PFSK-1 (cell line): ENCODE measurements at regions not wholly inside any gene's neighbourhood (a gene's known extent, or its start where the extent isn't known, plus 50 kb on each side); places are given as distances from the start of the nearest gene placed in this dataset.

Experiments used
- FOXP2 ChIP-seq: optimal IDR thresholded peaks from 2 replicates; pipeline ENCODE3; 2011; ENCODE audit warnings: borderline replicate concordance, control low read depth, inconsistent platforms; ENCODE audit not compliant: insufficient read depth; ENCODE audit errors: extremely low read length, extremely low read depth
- POLR2AphosphoS5 ChIP-seq: IDR thresholded peaks from 2 replicates; pipeline ENCODE4 v1.6.1; 2012; ENCODE audit warnings: low read depth, mild to moderate bottlenecking, control low read depth, low read length, moderate library complexity
- SIN3A ChIP-seq: IDR thresholded peaks from 2 replicates; pipeline ENCODE4 v1.6.1; 2012; ENCODE audit warnings: mild to moderate bottlenecking, low read length, moderate library complexity, borderline replicate concordance; ENCODE audit not compliant: insufficient read depth
- TAF1 ChIP-seq: IDR thresholded peaks from 2 replicates; pipeline ENCODE4 v1.6.1; 2012; ENCODE audit warnings: low read length, control low read depth, borderline replicate concordance; ENCODE audit not compliant: insufficient read depth
- TF ChIP-seq, protein P1 (sequence below), 2 experiments: IDR thresholded peaks; 2 replicates each; pipeline versions ENCODE4 v1.6.1 to v1.8.0; 2011 to 2012; ENCODE audit warnings: low read depth in 2 of 2, low read length in 2 of 2, control low read depth in 1 of 2, inconsistent platforms in 1 of 2, mild to moderate bottlenecking in 1 of 2, moderate library complexity in 1 of 2; ENCODE audit not compliant: insufficient read depth in 1 of 2

DNA sequence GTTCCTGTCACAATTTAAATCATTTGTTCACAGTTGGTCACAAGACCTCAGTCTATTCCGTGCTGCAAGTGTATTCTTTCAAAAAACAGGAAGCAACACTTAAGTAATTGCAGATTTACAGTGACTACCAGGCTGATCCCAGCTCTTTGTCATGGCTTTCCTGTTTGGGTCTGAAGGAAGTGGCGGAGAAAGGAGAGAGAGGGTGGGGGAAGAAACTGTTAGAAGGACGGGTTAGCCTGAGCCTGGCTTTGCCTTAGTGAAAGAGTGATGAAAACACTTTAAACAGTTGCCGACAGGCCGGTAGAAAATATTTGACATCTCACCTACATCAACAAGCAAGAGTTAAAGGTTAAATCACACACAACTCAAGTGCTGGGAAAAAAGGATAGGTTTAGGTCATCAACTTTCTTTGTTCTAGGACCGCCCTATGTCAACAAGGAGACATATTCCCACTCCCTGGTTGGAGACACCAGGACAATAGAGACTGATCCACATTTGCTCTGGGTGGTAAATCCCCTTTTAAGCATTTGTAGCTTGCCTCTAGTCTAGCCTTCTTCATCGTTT is 102.2 kb upstream of the DAB2 start:
- TF ChIP-seq, protein P1, sequence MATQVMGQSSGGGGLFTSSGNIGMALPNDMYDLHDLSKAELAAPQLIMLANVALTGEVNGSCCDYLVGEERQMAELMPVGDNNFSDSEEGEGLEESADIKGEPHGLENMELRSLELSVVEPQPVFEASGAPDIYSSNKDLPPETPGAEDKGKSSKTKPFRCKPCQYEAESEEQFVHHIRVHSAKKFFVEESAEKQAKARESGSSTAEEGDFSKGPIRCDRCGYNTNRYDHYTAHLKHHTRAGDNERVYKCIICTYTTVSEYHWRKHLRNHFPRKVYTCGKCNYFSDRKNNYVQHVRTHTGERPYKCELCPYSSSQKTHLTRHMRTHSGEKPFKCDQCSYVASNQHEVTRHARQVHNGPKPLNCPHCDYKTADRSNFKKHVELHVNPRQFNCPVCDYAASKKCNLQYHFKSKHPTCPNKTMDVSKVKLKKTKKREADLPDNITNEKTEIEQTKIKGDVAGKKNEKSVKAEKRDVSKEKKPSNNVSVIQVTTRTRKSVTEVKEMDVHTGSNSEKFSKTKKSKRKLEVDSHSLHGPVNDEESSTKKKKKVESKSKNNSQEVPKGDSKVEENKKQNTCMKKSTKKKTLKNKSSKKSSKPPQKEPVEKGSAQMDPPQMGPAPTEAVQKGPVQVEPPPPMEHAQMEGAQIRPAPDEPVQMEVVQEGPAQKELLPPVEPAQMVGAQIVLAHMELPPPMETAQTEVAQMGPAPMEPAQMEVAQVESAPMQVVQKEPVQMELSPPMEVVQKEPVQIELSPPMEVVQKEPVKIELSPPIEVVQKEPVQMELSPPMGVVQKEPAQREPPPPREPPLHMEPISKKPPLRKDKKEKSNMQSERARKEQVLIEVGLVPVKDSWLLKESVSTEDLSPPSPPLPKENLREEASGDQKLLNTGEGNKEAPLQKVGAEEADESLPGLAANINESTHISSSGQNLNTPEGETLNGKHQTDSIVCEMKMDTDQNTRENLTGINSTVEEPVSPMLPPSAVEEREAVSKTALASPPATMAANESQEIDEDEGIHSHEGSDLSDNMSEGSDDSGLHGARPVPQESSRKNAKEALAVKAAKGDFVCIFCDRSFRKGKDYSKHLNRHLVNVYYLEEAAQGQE (IDR thresholded peaks at IDR 0.05; ENCODE audit: insufficient read depth in 1 of 2, low read depth in 2 of 2, low read length in 2 of 2): no peak
- TF ChIP-seq POLR2AphosphoS5 (0 out of 2 replicates have a peak, but pooled peaks have one; percentile 44), TAF1 (no peak), SIN3A (0 out of 2 replicates have a peak, but pooled peaks have one; percentile 16), FOXP2 (peak; percentile 22)

DNA sequence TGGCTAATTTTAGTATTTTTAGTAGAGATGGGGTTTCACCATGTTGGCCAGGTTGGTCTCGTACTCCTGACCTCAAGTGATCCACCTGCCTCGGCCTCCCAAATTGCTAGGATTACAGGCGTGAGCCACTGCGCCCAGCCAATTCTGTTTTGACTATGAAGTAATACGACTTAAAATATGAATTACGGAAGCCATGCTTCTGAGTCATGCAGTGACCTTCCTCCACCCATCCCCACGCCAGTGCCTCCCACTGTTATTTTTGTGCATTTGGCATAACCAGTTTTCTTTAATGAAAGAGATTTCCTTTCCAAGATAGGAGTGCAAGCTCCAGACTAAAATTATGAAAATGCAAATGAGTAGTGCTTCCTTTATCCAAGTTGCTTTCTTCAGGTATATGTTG is 101.0 kb upstream of the DAB2 start:
- peak; percentile 49; the same call in 1 of the 2 replicates for TF ChIP-seq SIN3A
- TF ChIP-seq, protein P1 (IDR thresholded peaks at IDR 0.05; ENCODE audit: insufficient read depth in 1 of 2, low read depth in 2 of 2, low read length in 2 of 2): 0 out of 4 replicates have a peak, but pooled peaks of 1 of the 2 experiments have one; percentile 48

- TF ChIP-seq POLR2AphosphoS5: no peak
- TF ChIP-seq SIN3A: no peak
- no peak for TF ChIP-seq FOXP2
- TF ChIP-seq, protein P1 (IDR thresholded peaks at IDR 0.05; ENCODE audit: insufficient read depth in 1 of 2, low read depth in 2 of 2, low read length in 2 of 2): no peak
- no peak for TF ChIP-seq TAF1
Observed at GRCh38 chr5:39525271-39525670, 100.5 kb upstream of the DAB2 start.

DNA sequence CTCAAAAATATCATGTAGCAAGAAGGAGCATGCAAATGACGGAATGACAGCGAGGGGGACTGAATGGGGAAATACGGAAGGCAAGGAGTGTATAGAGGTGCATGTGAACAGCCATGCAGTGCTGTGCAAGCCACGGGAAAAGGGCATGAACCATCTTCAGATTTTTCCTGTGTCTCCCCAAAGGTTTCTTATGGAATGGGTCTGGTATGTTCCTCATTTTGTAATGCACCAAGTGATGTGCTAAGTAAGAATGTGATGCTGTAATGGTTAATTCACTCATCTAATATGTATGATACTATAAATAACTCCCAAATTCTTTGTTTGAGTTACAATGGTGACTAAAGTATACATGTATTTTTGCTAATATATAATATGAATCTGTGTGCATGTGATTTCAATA is 99.0 kb upstream of the DAB2 start:
- TF ChIP-seq, protein P1 (IDR thresholded peaks at IDR 0.05; ENCODE audit: insufficient read depth in 1 of 2, low read depth in 2 of 2, low read length in 2 of 2): no peak
- TF ChIP-seq SIN3A: no peak

GRCh38 chr5:39521940-39522590 is 97.3 kb upstream of the DAB2 start:
- TF ChIP-seq, protein P1 (IDR thresholded peaks at IDR 0.05; ENCODE audit: insufficient read depth in 1 of 2, low read depth in 2 of 2, low read length in 2 of 2): no peak
- TF ChIP-seq FOXP2 (no peak), POLR2AphosphoS5 (no peak), SIN3A (no peak), TAF1 (no peak)
